ENCODE measurements at regions not wholly inside any gene's neighbourhood (a gene's known extent, or its start where the extent isn't known, plus 50 kb on each side); places are given as distances from the start of the nearest gene placed in this dataset.

DNA sequence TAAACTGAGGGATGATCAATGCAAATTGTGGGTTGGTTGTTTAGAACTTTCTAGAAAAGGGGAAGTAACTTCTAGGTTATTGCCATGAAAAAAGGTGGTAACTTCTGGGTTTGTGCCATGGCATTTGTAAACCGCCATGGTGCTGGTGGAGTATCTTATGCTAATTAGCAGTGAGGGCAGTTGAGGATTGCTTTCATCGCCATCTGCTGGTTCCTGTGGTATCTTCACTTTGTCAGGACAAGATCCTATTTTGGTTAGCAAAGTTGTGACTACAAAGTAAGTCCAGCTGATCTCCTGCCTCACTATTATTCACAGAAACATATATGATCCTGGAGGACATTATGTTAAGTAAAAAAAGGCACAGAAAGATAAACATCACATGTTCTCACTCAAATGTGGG lies 1332.3 kb downstream of the CDH11 start:
- TF ChIP-seq, protein P1, sequence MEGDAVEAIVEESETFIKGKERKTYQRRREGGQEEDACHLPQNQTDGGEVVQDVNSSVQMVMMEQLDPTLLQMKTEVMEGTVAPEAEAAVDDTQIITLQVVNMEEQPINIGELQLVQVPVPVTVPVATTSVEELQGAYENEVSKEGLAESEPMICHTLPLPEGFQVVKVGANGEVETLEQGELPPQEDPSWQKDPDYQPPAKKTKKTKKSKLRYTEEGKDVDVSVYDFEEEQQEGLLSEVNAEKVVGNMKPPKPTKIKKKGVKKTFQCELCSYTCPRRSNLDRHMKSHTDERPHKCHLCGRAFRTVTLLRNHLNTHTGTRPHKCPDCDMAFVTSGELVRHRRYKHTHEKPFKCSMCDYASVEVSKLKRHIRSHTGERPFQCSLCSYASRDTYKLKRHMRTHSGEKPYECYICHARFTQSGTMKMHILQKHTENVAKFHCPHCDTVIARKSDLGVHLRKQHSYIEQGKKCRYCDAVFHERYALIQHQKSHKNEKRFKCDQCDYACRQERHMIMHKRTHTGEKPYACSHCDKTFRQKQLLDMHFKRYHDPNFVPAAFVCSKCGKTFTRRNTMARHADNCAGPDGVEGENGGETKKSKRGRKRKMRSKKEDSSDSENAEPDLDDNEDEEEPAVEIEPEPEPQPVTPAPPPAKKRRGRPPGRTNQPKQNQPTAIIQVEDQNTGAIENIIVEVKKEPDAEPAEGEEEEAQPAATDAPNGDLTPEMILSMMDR (IDR thresholded peaks at IDR 0.05; ENCODE audit: poor library complexity): no peak
- TF ChIP-seq EZH2 (IDR thresholded peaks at IDR 0.05; ENCODE audit: borderline replicate concordance) (no peak), EZH2phosphoT487 (IDR thresholded peaks at IDR 0.05; ENCODE audit: low read depth, severe bottlenecking, unreplicated experiment) (no peak)
